Mucosa of gallbladder (tissue), 1 donor: ENCODE measurements at regions not wholly inside any gene's neighbourhood (a gene's known extent, or its start where the extent isn't known, plus 50 kb on each side); places are given as distances from the start of the nearest gene placed in this dataset.

Experiments used
- DNase-seq: peaks from one replicate; pipeline ENCODE4 v3.0.0-alpha.2; 2020; ENCODE audit warnings: low spot score
- donor health status: DM: no; HTN: no; CAD: no.

GRCh38 chr17:77307479-77308198, 166.9 kb downstream of the SEC14L1 start:
- no peak for DNase-seq

DNA sequence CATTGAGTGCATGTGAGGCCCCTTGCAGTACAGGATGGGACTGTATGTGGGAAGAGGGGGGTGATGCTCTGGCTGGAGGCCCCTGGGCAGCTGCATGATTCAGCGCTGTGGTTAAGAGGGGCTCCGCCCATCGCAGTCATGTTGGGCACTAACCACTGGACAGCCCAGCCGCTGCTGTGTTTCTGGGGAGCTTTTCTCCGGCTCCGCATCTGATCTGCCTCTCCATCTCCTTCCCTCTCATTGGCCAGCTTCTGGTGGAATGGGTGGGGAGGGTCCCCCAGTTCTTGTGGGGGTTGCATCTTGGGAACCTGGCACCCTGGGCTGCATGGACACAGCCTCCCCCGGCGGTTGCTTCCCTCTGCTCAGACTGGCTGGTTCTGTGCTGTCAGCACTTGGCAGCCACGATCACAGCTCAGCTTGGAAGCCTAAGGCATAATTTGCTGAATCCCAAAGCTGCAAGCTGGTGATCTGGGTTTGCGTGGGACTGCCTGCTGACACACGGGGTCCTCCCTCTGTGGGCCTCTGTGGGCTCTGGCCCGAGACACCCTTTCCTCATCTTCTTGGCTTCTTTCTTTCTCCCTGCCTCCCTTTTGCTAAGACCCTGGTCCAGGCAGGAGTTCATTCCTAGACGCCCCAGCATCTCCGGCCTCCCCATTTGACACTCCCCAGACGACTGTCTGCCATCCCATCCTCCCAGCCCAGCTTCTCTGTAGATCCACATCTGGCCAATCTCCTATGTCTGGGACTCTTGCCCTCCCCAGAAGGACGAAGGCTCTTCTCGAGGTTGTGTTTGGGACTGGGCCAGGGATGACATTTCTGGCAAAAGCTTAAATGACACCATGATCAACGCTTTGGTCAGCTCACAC, 168.3 kb downstream of the SEC14L1 start:
- peak; percentile 57 for DNase-seq

DNA sequence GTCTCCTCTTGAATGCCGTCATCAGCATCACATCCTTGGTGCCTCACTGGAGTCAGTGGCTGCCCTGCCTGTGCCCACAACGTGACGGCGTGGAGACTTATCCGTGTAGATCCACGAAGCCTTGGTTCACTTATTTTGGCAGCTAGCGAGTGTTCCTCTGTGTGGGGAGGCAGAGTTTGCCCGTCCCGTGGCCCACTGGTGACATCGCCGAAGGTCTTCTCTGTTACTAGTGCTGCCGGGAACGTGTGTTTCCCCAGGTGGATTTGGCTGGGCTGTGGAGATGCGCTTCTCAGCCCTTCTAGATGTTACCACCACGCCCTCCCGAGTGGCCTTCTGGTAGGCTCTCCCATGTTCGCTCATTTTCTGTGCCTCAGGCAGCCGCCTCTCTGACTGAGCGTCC, 169.6 kb downstream of the SEC14L1 start:
- DNase-seq = no peak

GRCh38 chr17:77311371-77311981, 170.7 kb downstream of the SEC14L1 start:
- no peak for DNase-seq

GRCh38 chr17:77312061-77312701, 171.4 kb downstream of the SEC14L1 start:
- no peak for DNase-seq

GRCh38 chr17:77312786-77313599, 172.2 kb downstream of the SEC14L1 start:
- peak; percentile 70 for DNase-seq

- no peak for DNase-seq
Measured at GRCh38 chr17:77313831-77314230, 173.1 kb downstream of the SEC14L1 start.

- no peak for DNase-seq
Measured at GRCh38 chr17:77314601-77315000, 173.8 kb downstream of the SEC14L1 start.

GRCh38 chr17:77315010-77315409, 174.2 kb downstream of the SEC14L1 start:
- DNase-seq = no peak

DNA sequence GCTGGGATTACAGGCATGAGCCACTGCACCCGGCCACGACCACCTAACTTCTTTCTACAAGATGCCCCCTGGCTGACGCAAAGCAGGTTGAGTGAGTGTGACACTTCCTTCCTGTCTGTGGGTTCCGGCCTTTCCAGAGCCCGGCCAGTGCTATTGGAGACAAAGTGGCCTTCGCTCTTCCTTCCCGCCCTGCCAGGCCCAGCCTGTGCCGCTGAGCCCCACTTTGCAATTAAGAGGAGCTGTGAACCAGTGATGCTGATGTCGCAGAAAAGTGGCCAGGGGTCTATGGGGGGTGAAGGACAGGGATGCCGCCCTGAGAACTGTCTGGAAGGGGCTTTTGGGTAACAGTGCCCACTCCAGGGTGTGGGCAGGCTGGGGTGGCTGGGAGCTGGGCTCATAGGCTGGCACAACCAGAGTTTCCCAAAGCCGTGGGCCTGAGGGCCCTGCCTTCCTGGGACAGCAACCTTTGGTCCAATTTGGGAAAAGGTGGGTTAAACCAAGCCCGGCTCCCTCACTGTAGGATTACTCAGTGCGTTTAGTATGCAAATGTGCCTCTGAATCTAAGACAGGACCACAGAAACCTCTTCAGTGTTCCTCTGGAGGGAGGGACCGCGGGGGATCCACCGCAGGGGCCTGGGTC, 174.9 kb downstream of the SEC14L1 start:
- DNase-seq = no peak

DNA sequence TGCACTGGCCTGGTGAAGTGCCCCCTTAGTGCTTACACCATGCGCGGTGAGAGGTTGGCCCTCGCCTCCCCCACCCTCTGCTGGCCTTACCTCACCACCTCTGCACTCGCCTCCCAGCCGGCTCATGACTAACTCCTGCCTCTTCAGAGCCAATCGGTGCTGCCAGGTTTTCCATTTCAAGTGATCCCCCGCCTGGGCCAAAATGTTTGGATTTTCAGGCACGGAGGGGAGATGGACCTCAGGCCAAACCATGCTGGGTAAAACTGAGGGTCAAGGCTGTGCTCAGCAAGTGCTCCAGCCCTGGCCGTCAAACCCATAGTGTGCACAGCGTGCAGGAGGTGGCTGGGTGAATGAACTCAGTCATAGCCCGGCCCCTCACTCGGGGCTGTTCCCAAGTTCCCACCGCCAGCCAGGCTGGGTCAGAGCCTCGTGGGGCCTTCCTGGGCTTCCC, 175.4 kb downstream of the SEC14L1 start:
- no peak for DNase-seq

- no peak for DNase-seq
Measured at GRCh38 chr17:77316651-77317050, 175.9 kb downstream of the SEC14L1 start.

GRCh38 chr17:77317091-77317750, 176.5 kb downstream of the SEC14L1 start:
- DNase-seq = no peak

DNA sequence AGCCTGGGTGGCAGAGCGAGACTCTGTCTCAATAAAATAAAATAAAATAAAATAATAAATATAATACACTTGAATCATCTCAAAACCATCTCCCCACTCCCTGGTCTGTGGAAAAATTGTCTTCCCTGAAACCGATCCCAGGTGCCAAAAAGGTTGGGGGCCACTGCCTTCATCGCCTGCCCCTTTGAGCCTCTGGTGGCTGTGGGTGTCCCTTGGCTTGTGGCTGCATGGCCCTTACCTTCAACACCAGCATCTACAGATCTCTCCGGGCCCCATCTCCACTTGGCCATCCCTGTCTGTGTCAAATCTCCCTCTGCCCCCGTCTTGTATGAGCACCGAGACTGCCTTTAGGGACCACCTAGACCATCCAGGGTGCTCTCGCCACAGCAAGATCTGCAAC, 177.3 kb downstream of the SEC14L1 start:
- no peak for DNase-seq

DNA sequence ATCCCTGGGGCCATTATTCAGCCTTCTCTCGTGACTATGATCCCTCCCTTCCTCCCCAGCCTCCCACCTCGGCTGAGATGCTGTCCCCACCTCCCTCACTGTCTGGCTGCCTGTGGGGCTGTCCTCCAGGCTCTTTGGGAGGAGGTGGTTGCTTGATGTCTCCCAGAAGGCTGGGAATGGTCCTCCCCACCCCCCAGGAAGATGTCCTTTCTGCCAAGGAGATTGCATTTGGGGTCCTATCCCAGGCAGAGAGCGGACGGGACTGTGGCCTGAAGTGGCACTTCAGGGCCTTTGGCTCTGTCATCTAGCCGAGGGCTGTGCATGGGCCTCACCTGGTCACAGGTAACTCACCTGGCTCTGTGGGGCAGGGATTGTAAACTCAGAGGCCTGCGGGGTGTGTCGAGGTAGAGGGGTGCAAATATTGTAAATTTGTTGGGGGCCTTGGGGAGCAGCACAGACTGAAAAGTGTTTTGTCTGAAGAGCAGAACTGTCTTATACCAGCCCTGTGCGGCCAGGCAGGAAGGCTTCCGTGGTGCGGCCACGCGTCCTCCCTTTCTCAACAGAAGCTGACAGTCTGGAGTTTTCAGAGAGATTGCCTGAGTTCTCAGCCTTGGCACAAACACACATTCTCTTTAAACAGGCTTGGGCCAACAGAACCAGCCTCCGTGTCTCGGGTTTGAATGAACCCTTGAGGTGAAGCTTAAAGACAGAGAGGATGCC, 177.9 kb downstream of the SEC14L1 start:
- DNase-seq = no peak

DNA sequence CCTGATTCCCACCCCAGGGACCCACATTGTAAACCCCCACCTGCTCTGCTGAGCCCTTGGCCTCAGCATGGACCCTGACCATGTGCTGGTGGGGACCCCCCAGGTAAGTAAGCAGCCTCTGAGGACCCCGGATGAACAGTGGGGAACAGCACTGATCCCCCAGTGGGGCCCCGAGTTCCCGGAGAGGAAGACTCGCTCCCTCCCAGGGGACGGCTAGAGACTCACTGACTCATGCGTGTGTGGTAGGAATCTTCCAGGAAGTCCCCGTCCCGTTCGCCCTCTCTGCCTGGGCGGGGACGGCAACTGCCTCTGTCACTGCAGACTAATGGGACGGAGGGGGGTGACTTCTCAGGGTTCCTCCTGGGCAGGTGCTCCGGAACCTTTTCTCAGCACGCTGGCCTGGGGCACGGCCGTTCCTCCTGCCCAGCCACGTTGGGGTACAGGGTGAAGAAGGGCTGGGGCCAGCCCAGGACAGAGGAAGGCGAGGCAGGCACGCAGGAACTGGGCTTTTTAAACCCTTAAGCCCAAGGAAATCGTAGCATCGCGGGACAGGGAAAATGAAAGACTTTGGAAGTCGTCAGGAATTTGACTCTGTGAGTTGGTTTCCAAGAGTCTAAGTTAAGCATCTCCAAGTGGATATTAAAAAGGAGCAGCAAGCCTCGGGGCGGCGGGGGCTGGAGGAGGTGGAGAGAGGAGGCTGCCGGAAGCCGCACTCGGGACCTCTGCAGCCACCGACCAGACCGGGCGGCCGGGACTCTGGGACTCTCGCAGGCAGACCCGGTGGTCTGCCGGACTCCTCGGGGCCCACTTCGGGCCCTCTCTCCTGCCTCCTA, 178.7 kb downstream of the SEC14L1 start:
- DNase-seq = peak; percentile 86

GRCh38 chr17:77320044-77320440, 179.3 kb downstream of the SEC14L1 start:
- DNase-seq = no peak

- DNase-seq = no peak
Measured at GRCh38 chr17:77320485-77321256, 179.9 kb downstream of the SEC14L1 start.
